NB4 (cell line): ENCODE measurements at regions not wholly inside any gene's neighbourhood (a gene's known extent, or its start where the extent isn't known, plus 50 kb on each side); places are given as distances from the start of the nearest gene placed in this dataset.

ENCODE experiments used
- DNase-seq: peaks from one replicate; pipeline ENCODE4 v3.0.0; 2010; ENCODE audit warnings: low read depth
- H3K4me3 ChIP-seq: one replicate; pipeline ENCODE4 v1.5.1; 2011; ENCODE audit warnings: mild to moderate bottlenecking, low read depth, low read length, moderate library complexity
- CTCF ChIP-seq: IDR thresholded peaks from one replicate; pipeline ENCODE4 v1.5.1; 2012; ENCODE audit warnings: low read depth, low read length
- MAX ChIP-seq: IDR thresholded peaks from 2 replicates; pipeline ENCODE4 v1.6.1; 2011; ENCODE audit warnings: low read depth, low read length
- MYC ChIP-seq: IDR thresholded peaks from 2 replicates; pipeline ENCODE4 v1.6.1; 2011; ENCODE audit warnings: low read depth, low read length
- POLR2A ChIP-seq: IDR thresholded peaks from 2 replicates; pipeline ENCODE4 v1.6.1; 2011; ENCODE audit warnings: mild to moderate bottlenecking; ENCODE audit not compliant: insufficient read length; ENCODE audit errors: extremely low read depth

- TF ChIP-seq MYC: no peak
- no peak for TF ChIP-seq CTCF
- no peak for TF ChIP-seq POLR2A
- TF ChIP-seq MAX: no peak
- no peak for DNase-seq
- no peak overlapping the region for H3K4me3 ChIP-seq
Observed at GRCh38 chr2:2765839-2766495, 434.9 kb upstream of the MYT1L start.

- H3K4me3 ChIP-seq: no peak overlapping the region
- TF ChIP-seq POLR2A: no peak
- no peak for TF ChIP-seq MAX
- no peak for TF ChIP-seq MYC
- no peak for TF ChIP-seq CTCF
- no peak for DNase-seq
Observed at GRCh38 chr2:2765176-2765800, 434.2 kb upstream of the MYT1L start.

- no peak for TF ChIP-seq MYC
- no peak for TF ChIP-seq MAX
- no peak for TF ChIP-seq CTCF
- no peak for TF ChIP-seq POLR2A
- H3K4me3 ChIP-seq: no peak overlapping the region
- DNase-seq: no peak
Observed at GRCh38 chr2:2764739-2765138, 433.7 kb upstream of the MYT1L start.

GRCh38 chr2:2764001-2764355, 432.9 kb upstream of the MYT1L start:
- DNase-seq: no peak
- TF ChIP-seq CTCF (no peak), POLR2A (no peak), MAX (no peak), MYC (no peak)

GRCh38 chr2:2763351-2764000, 432.4 kb upstream of the MYT1L start:
- TF ChIP-seq MYC: no peak
- no peak for TF ChIP-seq POLR2A
- no peak for TF ChIP-seq CTCF
- no peak for TF ChIP-seq MAX
- no peak for DNase-seq
- no peak overlapping the region for H3K4me3 ChIP-seq

More at GRCh38 chr2:2764001-2764355, 432.9 kb upstream of the MYT1L start:
- no peak overlapping the region for H3K4me3 ChIP-seq

GRCh38 chr2:2762913-2763312, 431.8 kb upstream of the MYT1L start:
- TF ChIP-seq MAX (no peak), CTCF (no peak), MYC (no peak), POLR2A (no peak)
- DNase-seq: no peak
- H3K4me3 ChIP-seq: no peak overlapping the region
